IMR-90 (cell line): ENCODE measurements at regions not wholly inside any gene's neighbourhood (a gene's known extent, or its start where the extent isn't known, plus 50 kb on each side); places are given as distances from the start of the nearest gene placed in this dataset.

Experiments
- ATAC-seq: fragments of 200-7000 bp; cut with Tn5 transposase; 2 replicates; pipeline ENCODE4 v1.9.1; 2020; ENCODE audit warnings: low read depth, mild to moderate bottlenecking, moderate library complexity
- BruUV-seq: library from RNA; stranded (reverse); fragments of 400-500 nt; replicated peaks from 2 replicates; lab custom pipeline; 2021; lab: Mats Ljungman, UMichigan
- CTCF ChIA-PET: fragments of 300-600 bp; formaldehyde crosslinking; extraction: SDS; loops from one replicate; lab custom pipeline; 2021; ENCODE audit warnings: antibody characterized with exemption; lab: Yijun Ruan, JAX
- POLR2A ChIA-PET: fragments of 300-600 bp; sonication (Branson Sonifier 250); formaldehyde crosslinking; loops from one replicate; lab custom pipeline; 2022; ENCODE audit warnings: antibody characterized with exemption; ENCODE audit not compliant: unreplicated experiment; lab: Charles Lee
- DNase-seq: peaks from one replicate; pipeline ENCODE4 v3.0.0; 2013
- H2AFZ ChIP-seq: replicated peaks from 2 replicates; pipeline ENCODE3; 2013; ENCODE audit warnings: low read length, mild to moderate bottlenecking; ENCODE audit not compliant: poor library complexity
- H2AK5ac ChIP-seq: 2 replicates; pipeline ENCODE4 v1.6.1; 2013; ENCODE audit warnings: low read depth, low read length, inconsistent platforms
- H2AK9ac ChIP-seq: replicated peaks from 2 replicates; pipeline ENCODE3; 2013; ENCODE audit warnings: mild to moderate bottlenecking, low read depth, low read length, moderate library complexity; ENCODE audit not compliant: poor library complexity
- H2BK120ac ChIP-seq: 2 replicates; pipeline ENCODE4 v1.6.1; 2013; ENCODE audit warnings: low read depth, low read length, inconsistent platforms
- H2BK15ac ChIP-seq: 3 replicates; pipeline ENCODE4 v1.6.1; 2013; ENCODE audit warnings: low read depth, low read length, inconsistent platforms
- H2BK20ac ChIP-seq: 2 replicates; pipeline ENCODE4 v1.6.1; 2013; ENCODE audit warnings: low read depth, mild to moderate bottlenecking, inconsistent platforms, low read length, moderate library complexity
- H2BK5ac ChIP-seq: 2 replicates; pipeline ENCODE4 v1.6.1; 2013; ENCODE audit warnings: mild to moderate bottlenecking, low read depth, low read length, inconsistent platforms; ENCODE audit not compliant: poor library complexity, severe bottlenecking
- H3K14ac ChIP-seq: replicated peaks from 2 replicates; pipeline ENCODE4 v1.6.1; 2013; ENCODE audit warnings: low read depth, low read length, inconsistent platforms
- H3K18ac ChIP-seq: 2 replicates; pipeline ENCODE4 v1.6.1; 2013; ENCODE audit warnings: low read depth, low read length, control low read depth
- H3K23ac ChIP-seq: 2 replicates; pipeline ENCODE4 v1.6.1; 2013; ENCODE audit warnings: low read depth, low read length, inconsistent platforms
- H3K27ac ChIP-seq: 2 replicates; pipeline ENCODE4 v1.5.1; 2013; ENCODE audit warnings: mild to moderate bottlenecking, control low read depth, low read length; ENCODE audit not compliant: insufficient read depth
- H3K27me3 ChIP-seq: 2 replicates; pipeline ENCODE4 v1.6.1; 2013; ENCODE audit warnings: low read length; ENCODE audit not compliant: control insufficient read depth, insufficient read depth
- H3K36me3 ChIP-seq: 2 replicates; pipeline ENCODE4 v1.6.1; 2013; ENCODE audit warnings: low read length, mixed read lengths; ENCODE audit not compliant: control insufficient read depth, insufficient read depth
- H3K4ac ChIP-seq: 2 replicates; pipeline ENCODE4 v1.6.1; 2013; ENCODE audit warnings: low read depth, low read length, inconsistent platforms
- H3K4me1 ChIP-seq: 2 replicates; pipeline ENCODE4 v1.6.1; 2013; ENCODE audit warnings: low read length, mixed read lengths; ENCODE audit not compliant: control insufficient read depth, insufficient read depth
- H3K4me2 ChIP-seq: 2 replicates; pipeline ENCODE4 v1.6.1; 2013; ENCODE audit warnings: low read depth, mild to moderate bottlenecking, control low read depth, low read length, moderate library complexity
- H3K4me3 ChIP-seq: 2 replicates; pipeline ENCODE4 v1.5.1; 2013; ENCODE audit warnings: low read depth, mild to moderate bottlenecking, control low read depth, low read length, moderate library complexity; ENCODE audit not compliant: insufficient read depth
- H3K56ac ChIP-seq: 2 replicates; pipeline ENCODE4 v1.6.1; 2013; ENCODE audit warnings: low read length, inconsistent platforms; ENCODE audit not compliant: insufficient read depth; ENCODE audit errors: extremely low read depth
- H3K79me1 ChIP-seq, 2 experiments: 2 replicates each; pipeline ENCODE4 v1.6.1; 2013; ENCODE audit warnings: low read length in 2 of 2, inconsistent platforms in 1 of 2, low read depth in 1 of 2
- H3K9ac ChIP-seq: 2 replicates; pipeline ENCODE4 v1.6.1; 2013; ENCODE audit warnings: low read depth, low read length, control low read depth
- H3K9me1 ChIP-seq: 2 replicates; pipeline ENCODE4 v1.6.1; 2013; ENCODE audit warnings: low read length, inconsistent platforms; ENCODE audit not compliant: insufficient read depth
- H3K9me3 ChIP-seq: 2 replicates; pipeline ENCODE4 v1.6.1; 2013; ENCODE audit warnings: low read length; ENCODE audit not compliant: control insufficient read depth, insufficient read depth
- H4K20me1 ChIP-seq: 2 replicates; pipeline ENCODE4 v1.6.1; 2013; ENCODE audit warnings: low read length, inconsistent platforms; ENCODE audit not compliant: insufficient read depth
- H4K5ac ChIP-seq: 2 replicates; pipeline ENCODE4 v1.6.1; 2013; ENCODE audit warnings: mild to moderate bottlenecking, low read depth, low read length, control low read depth
- H4K8ac ChIP-seq, 2 experiments: 2 replicates each; pipeline ENCODE4 v1.6.1; 2013; ENCODE audit warnings: low read depth in 2 of 2, low read length in 2 of 2, control low read depth in 1 of 2, inconsistent platforms in 1 of 2
- H4K91ac ChIP-seq: 2 replicates; pipeline ENCODE4 v1.6.1; 2013; ENCODE audit warnings: low read depth, low read length, inconsistent platforms; ENCODE audit not compliant: insufficient read depth
- BHLHE40 ChIP-seq: fragments of 150-350 bp; IDR thresholded peaks from 2 replicates; pipeline ENCODE4 v1.6.1; 2016; ENCODE audit warnings: mild to moderate bottlenecking, low read depth, low read length
- CEBPB ChIP-seq: IDR thresholded peaks from 2 replicates; pipeline ENCODE4 v1.6.1; 2012; ENCODE audit warnings: low read depth, low read length, improper control_type of control experiment
- CHD1 ChIP-seq: IDR thresholded peaks from 2 replicates; pipeline ENCODE4 v1.6.1; 2012; ENCODE audit warnings: low read depth, low read length, improper control_type of control experiment
- ELK1 ChIP-seq: fragments of 150-350 bp; IDR thresholded peaks from 2 replicates; pipeline ENCODE4 v1.6.1; 2016; ENCODE audit warnings: low read depth, mild to moderate bottlenecking, low read length, moderate library complexity, borderline replicate concordance
- FOS ChIP-seq: fragments of 150-350 bp; IDR thresholded peaks from 2 replicates; pipeline ENCODE4 v1.6.1; 2016; ENCODE audit warnings: low read depth, low read length
- MAFK ChIP-seq: IDR thresholded peaks from 2 replicates; pipeline ENCODE4 v1.6.1; 2012; ENCODE audit warnings: low read depth, low read length, improper control_type of control experiment
- MAZ ChIP-seq: IDR thresholded peaks from 2 replicates; pipeline ENCODE4 v1.6.1; 2012; ENCODE audit warnings: low read depth, mild to moderate bottlenecking, low read length, improper control_type of control experiment, moderate library complexity, borderline replicate concordance
- MXI1 ChIP-seq: IDR thresholded peaks from 2 replicates; pipeline ENCODE4 v1.6.1; 2012; ENCODE audit warnings: low read depth, mild to moderate bottlenecking, low read length, moderate library complexity, borderline replicate concordance
- NFE2L2 ChIP-seq: fragments of 150-350 bp; IDR thresholded peaks from 2 replicates; pipeline ENCODE4 v1.6.1; 2016; ENCODE audit warnings: low read depth, mild to moderate bottlenecking, low read length
- POLR2A ChIP-seq: IDR thresholded peaks from 2 replicates; pipeline ENCODE4 v1.6.1; 2012; ENCODE audit warnings: mild to moderate bottlenecking, low read depth, low read length
- RAD21 ChIP-seq: IDR thresholded peaks from 2 replicates; pipeline ENCODE4 v1.6.1; 2012; ENCODE audit warnings: low read length, improper control_type of control experiment
- RCOR1 ChIP-seq: IDR thresholded peaks from 2 replicates; pipeline ENCODE4 v1.6.1; 2012; ENCODE audit warnings: mild to moderate bottlenecking, low read length, improper control_type of control experiment; ENCODE audit not compliant: insufficient replicate concordance
- RFX5 ChIP-seq: IDR thresholded peaks from 2 replicates; pipeline ENCODE4 v1.8.0; 2012; ENCODE audit warnings: low read depth, mild to moderate bottlenecking, low read length, moderate library complexity
- SMC3 ChIP-seq: fragments of 150-350 bp; IDR thresholded peaks from 2 replicates; pipeline ENCODE4 v1.6.1; 2016; ENCODE audit warnings: low read depth, mild to moderate bottlenecking, antibody characterized with exemption, low read length, moderate library complexity
- WGBS, 2 experiments: methylation state at CpG; one replicate each; pipeline versions ENCODE4 v1.1.5 to v1.1.7; 2013; ENCODE audit warnings: missing lambda C conversion rate in 2 of 2; ENCODE audit not compliant: insufficient read length in 1 of 2; ENCODE audit errors: extremely low coverage in 2 of 2; 5-methylcytosine and 5-hydroxymethylcytosine counted together
- dilution Hi-C: fragments of 300-500 bp; cut with HindIII; formaldehyde crosslinking; loops from one replicate; pipeline ENCODE4 v1.14.3; 2018; ENCODE audit warnings: low sequenced_read_pairs; ENCODE audit not compliant: unreplicated experiment
- in situ Hi-C: fragments of 300-500 bp; cut with MboI; formaldehyde crosslinking; loops from 3 replicates; pipeline ENCODE4 v1.14.3; 2019; ENCODE audit warnings: low sequenced_read_pairs, inconsistent platforms, mixed read lengths
- intact Hi-C: fragments of 100-400 bp; cut with micrococcal nuclease; formaldehyde crosslinking; loops from 2 replicates; pipeline ENCODE4 v1.10.0; 2022
- TF ChIP-seq, protein P1 (sequence below): fragments of 150-350 bp; IDR thresholded peaks from 2 replicates; pipeline ENCODE4 v1.6.1; 2017; ENCODE audit warnings: mild to moderate bottlenecking, antibody characterized with exemption, low read length, low read depth
- TF ChIP-seq, protein P2 (sequence below): conservative IDR thresholded peaks from 2 replicates; pipeline ENCODE4 v1.5.1; 2012; ENCODE audit warnings: mild to moderate bottlenecking, low read depth, low read length, improper control_type of control experiment

DNA sequence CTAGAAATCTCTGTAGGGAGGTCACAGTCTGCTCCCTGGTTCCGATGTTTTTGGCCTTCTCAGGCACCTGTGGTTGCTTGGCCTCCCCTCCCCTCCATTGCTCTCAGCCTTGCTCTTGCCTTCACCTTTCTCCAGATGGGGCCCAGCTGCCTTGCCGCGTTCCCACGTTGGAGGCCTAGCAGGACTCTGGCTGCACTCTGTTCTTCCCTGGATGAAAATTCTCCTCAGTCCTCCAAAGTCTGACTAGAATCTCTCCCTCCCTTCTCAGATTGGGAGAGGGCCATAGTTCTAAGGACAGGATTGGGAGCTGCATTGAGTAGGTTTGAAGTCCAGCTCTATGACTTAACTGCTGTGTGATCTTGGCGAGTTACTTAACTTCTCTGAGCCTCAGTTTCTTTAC is 213.7 kb upstream of the HABP2 start:
- Histone ChIP-seq H3K27me3 (peaks cover 12% of the 10 kb centered on the region), H2BK15ac (no peak overlapping the region), H3K9me3 (no peaks in the 10 kb centered on the region), H4K8ac (no peak overlapping the region), H3K18ac (no peak overlapping the region), H3K4me2 (no peak overlapping the region), H3K14ac (no peak overlapping the region), H2AK9ac (no peak overlapping the region), H3K9me1 (no peaks in the 10 kb centered on the region), H4K5ac (no peak overlapping the region), H3K27ac (no peak overlapping the region), H2BK120ac (no peak overlapping the region), H3K4ac (no peak overlapping the region), H3K9ac (no peak overlapping the region), H2BK20ac (no peak overlapping the region), H3K36me3 (no peaks in the 10 kb centered on the region), H2AK5ac (no peak overlapping the region), H3K4me1 (no peaks in the 10 kb centered on the region), H3K56ac (no peak overlapping the region), H4K91ac (no peak overlapping the region), H3K79me1 (no peaks in the 10 kb centered on the region), H2BK5ac (no peak overlapping the region), H3K4me3 (no peak overlapping the region), H3K23ac (no peak overlapping the region), H2AFZ (no peak overlapping the region), H4K20me1 (no peaks in the 10 kb centered on the region)
- TF ChIP-seq CEBPB (no peak), MXI1 (no peak), RCOR1 (no peak), POLR2A (no peak), BHLHE40 (no peak), FOS (no peak), CHD1 (no peak), RAD21 (no peak), ELK1 (no peak), SMC3 (no peak), NFE2L2 (no peak), RFX5 (no peak), MAZ (no peak), MAFK (no peak)
- TF ChIP-seq, protein P1, sequence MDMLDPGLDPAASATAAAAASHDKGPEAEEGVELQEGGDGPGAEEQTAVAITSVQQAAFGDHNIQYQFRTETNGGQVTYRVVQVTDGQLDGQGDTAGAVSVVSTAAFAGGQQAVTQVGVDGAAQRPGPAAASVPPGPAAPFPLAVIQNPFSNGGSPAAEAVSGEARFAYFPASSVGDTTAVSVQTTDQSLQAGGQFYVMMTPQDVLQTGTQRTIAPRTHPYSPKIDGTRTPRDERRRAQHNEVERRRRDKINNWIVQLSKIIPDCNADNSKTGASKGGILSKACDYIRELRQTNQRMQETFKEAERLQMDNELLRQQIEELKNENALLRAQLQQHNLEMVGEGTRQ, result no peak
- TF ChIP-seq, protein P2, sequence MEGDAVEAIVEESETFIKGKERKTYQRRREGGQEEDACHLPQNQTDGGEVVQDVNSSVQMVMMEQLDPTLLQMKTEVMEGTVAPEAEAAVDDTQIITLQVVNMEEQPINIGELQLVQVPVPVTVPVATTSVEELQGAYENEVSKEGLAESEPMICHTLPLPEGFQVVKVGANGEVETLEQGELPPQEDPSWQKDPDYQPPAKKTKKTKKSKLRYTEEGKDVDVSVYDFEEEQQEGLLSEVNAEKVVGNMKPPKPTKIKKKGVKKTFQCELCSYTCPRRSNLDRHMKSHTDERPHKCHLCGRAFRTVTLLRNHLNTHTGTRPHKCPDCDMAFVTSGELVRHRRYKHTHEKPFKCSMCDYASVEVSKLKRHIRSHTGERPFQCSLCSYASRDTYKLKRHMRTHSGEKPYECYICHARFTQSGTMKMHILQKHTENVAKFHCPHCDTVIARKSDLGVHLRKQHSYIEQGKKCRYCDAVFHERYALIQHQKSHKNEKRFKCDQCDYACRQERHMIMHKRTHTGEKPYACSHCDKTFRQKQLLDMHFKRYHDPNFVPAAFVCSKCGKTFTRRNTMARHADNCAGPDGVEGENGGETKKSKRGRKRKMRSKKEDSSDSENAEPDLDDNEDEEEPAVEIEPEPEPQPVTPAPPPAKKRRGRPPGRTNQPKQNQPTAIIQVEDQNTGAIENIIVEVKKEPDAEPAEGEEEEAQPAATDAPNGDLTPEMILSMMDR, result no peak
- no peak for ATAC-seq
- ChIA-PET POLR2A (no interaction called here), CTCF (no interaction called here)
- no CpG with 5 or more reads among the region's 5 CpGs for WGBS, 2 experiments
- intact Hi-C loops (no loop called here), in situ Hi-C loops (no loop called here), dilution Hi-C loops (no loop called here)
- no peak for DNase-seq
- BruUV-seq, result no TSS peak
